ENCODE measurements at regions not wholly inside any gene's neighbourhood (a gene's known extent, or its start where the extent isn't known, plus 50 kb on each side); places are given as distances from the start of the nearest gene placed in this dataset.
"Not testable (repeated sequence)": the region's sequence is repeated elsewhere in the genome, so short reads cannot be mapped to it uniquely, and the experiment has no call there.

DNA sequence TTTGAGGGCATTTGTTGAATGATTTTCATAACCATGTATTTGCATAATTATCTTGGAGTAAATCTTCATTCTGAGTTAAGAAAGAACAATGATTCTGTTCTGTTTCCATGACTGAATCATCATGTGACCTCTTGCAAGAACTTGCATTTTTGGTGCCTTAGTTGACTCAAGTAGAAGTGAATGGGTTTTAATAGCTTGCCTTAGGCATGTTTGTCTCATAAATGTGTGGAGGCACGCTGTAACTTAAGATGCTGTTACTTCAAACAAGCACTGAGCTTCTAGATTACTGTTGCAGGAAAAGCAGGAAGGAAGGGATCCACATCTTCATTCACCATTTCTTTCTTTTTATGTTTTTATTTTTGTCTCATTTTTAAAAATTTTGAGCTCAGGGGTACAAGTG, 875.8 kb downstream of the PRIM2 start:
- not testable (repeated sequence) for DNase-seq (ENCODE audit: low spot score)

DNA sequence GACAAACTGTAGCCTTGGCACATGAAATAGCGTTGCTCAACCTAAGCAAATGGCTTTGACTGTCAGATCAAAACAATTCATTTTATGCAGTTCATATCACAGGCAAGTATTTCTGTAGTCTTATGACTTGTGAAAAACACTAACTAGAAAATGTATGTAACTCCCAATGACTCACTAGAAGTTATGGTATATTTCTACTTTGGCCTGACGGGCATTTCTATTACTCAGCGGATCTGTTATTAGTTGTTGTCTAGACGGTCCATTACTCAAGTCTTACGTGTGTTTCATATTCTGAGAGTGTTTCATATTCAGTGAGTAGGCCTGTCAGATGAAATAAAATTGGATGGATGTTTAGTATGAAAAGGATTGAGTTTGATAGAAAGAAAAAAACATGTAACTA, 880.9 kb downstream of the PRIM2 start:
- TF ChIP-seq, protein P1, sequence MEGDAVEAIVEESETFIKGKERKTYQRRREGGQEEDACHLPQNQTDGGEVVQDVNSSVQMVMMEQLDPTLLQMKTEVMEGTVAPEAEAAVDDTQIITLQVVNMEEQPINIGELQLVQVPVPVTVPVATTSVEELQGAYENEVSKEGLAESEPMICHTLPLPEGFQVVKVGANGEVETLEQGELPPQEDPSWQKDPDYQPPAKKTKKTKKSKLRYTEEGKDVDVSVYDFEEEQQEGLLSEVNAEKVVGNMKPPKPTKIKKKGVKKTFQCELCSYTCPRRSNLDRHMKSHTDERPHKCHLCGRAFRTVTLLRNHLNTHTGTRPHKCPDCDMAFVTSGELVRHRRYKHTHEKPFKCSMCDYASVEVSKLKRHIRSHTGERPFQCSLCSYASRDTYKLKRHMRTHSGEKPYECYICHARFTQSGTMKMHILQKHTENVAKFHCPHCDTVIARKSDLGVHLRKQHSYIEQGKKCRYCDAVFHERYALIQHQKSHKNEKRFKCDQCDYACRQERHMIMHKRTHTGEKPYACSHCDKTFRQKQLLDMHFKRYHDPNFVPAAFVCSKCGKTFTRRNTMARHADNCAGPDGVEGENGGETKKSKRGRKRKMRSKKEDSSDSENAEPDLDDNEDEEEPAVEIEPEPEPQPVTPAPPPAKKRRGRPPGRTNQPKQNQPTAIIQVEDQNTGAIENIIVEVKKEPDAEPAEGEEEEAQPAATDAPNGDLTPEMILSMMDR (IDR thresholded peaks at IDR 0.05; ENCODE audit: extremely low read depth, missing control alignments): no peak
- DNase-seq (ENCODE audit: low spot score): no peak

DNA sequence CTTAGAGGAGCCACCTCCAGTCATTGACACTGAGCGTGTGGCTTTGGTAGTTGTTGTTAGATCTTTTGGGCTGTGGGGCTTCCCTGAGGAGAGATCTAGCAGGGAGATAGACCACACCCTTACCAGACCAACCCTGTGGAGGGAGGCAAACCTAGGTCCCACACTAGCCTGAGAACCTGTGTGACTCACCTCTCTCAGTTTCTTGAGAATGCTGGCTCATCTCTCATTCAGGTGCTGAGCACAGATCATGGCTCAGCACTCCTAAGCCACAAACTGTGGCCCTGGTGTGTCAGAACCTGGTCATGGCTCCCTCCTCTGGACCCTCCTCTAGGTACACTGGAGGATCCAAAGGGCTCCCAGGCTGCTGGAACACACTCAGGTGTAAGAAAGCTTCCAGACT, 919.7 kb downstream of the PRIM2 start:
- DNase-seq (ENCODE audit: low spot score): not testable (repeated sequence)

DNA sequence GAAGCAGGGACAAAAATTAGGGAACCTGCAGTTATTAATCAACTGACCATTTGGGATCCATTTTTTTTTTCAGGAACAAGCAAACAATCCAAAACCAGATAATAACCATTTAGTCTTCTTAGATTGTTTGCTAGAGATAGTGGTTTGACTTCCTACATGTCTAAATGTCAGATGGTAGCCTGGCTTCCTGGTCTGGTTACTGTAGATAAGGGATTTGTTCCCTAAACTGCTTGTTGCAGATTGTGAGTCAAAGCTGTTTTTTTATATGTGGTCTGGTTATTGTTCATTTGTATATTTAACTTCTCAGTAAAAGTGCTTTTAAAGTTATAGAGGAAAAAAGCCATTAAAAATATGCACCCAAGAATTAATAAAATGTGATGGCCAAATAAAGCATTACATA, 921.0 kb downstream of the PRIM2 start:
- not testable (repeated sequence) for DNase-seq (ENCODE audit: low spot score)

DNA sequence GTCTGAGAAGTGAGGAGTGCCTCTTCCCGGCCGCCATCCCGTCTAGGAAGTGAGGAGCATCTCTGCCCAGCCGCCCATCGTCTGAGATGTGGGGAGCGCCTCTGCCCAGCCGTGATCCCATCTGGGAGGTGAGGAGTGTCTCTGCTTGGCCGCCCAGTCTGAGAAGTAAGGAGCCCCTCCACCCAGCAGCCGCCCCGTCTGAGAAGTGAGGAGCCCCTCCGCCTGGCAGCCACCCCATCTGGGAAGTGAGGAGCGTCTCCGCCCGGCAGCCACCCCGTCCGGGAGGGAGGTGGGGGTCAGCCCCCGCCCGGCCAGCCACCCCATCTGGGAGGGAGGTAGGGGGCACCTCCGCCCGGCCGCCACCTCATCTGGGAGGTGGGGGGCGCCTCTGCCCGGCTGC, 940.2 kb downstream of the PRIM2 start:
- DNase-seq (ENCODE audit: low spot score): not testable (repeated sequence)

DNA sequence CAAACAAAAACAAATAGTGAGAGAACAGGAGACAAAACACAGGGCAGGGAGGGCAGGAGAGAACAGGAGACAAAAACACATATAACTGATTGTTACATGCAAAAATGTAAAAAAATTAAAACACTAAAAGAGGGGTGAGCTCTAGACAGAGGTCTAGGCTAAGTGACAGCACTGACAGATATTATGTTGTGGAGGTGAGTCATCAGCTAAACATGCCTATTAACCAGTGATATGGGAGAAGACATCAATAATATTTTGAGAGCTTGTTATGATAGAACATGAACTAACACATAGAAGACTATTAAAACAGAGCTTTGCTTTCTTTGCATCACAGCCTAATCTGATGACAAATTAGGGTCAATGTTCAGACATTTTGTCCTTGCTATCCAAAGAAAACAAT, 972.7 kb downstream of the PRIM2 start:
- DNase-seq (ENCODE audit: low spot score): no peak
- TF ChIP-seq, protein P1 (IDR thresholded peaks at IDR 0.05; ENCODE audit: extremely low read depth, missing control alignments): no peak

DNA sequence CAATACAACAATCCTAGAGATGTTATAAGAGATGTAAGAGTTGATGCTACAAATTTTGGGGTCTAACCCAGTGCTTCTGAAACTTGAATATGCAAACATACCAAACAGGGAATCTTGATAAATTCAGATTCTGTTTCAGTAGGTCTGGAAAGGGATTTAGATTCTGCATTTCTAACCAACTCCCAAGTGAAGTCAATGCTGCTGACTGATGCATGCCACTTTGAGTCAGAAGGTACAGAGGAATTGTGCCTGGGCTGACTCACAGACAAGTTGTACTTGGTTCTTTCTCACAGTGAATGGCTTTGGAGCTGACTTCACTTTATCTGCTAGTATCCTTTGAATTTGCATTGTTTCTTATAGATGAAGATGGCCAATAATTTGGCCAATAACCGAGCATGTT, 973.9 kb downstream of the PRIM2 start:
- DNase-seq (ENCODE audit: low spot score): not testable (repeated sequence)

DNA sequence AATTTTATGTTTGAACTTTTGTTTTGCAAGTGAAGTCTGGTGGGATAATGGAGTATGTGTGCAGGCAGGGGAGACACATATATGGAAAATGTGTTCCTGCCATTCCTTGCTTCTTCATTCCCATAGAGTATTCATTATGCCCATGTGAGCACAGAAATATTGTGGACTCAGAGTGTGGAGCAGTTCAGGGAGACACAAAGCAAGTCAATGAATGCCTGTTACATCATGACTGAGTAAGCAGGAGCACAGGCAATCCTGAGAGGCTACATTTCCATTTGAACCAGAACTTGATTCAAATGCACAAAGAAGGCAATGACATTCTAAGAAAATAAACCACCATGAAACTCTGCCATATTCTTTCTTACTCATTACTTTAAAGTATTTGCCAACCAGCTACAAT, 990.5 kb downstream of the PRIM2 start:
- not testable (repeated sequence) for DNase-seq (ENCODE audit: low spot score)

DNA sequence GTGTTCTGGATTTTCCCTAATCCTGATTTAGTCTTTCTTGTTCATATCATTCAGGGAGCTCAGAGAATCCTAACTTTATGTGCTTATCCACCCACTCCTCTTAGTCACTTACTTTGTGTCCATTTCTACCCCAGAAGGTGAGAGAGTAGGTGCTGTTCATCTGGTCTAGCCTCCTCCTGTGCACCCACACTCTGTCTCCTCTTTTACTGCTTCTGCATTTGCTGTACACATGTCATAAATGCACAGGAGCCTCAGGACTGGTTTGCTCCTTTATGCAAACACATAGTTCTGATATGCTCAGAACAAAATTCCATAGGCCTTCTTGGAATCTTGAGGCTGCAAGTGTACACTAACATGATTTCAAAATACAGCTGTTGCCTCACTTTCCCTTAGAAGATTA, 1014.7 kb downstream of the PRIM2 start:
- not testable (repeated sequence) for DNase-seq (ENCODE audit: low spot score)

DNA sequence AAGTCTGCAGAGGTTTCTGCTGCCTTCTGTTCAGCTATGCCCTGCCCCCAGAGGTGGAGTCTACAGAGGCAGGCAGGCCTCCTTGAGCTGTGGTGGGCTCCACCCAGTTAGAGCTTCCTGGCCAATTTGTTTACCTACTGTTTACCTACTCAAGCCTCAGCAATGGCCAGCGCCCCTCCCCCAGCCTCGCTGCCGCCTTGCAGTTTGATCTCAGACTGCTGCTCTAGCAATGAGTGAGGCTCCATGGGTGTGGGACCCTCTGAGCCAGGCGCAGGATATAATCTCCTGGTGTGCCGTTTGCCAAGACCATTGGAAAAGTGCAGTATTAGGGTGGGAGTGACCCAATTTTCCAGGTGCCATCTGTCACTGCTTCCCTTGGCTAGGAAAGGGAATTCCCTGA, 1024.9 kb downstream of the PRIM2 start:
- not testable (repeated sequence) for DNase-seq (ENCODE audit: low spot score)

DNA sequence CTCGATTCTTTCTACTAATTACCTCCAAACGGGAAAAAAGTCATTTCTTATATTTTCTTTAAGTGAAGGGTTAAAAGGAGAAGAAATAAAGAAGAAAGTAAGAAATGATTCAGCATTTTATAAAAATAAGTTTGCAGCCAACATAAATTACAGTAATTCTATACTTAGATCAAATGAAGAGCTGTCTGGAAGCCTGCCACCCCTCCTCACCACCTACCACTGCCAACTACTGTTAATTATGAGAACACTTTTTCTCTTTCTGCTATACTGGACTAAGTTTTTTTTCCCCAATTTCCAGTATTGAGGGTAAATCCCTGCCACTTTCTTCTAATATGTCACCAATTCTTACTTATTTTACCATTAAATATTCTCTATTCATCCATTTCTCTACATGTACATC, 1030.1 kb downstream of the PRIM2 start:
- not testable (repeated sequence) for DNase-seq (ENCODE audit: low spot score)

DNA sequence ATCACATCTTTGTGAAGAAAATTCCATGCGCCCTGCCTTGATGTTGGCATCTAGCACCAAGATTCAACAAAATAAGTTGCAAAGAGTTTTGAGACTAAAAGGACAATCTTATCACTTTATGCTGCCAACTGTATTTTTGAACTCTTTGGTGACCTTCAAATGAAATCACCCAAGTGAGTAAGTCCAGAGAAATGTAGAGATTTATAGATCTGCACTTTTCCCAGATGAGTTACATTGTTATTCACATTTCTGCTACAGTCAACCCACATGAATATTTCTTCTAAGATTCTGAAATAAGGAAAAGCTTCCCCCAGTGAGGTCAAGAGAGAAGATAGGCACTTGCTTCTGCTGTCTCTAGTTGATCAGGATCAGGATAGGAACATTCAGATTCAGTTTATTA, 1034.2 kb downstream of the PRIM2 start:
- not testable (repeated sequence) for DNase-seq (ENCODE audit: low spot score)

DNA sequence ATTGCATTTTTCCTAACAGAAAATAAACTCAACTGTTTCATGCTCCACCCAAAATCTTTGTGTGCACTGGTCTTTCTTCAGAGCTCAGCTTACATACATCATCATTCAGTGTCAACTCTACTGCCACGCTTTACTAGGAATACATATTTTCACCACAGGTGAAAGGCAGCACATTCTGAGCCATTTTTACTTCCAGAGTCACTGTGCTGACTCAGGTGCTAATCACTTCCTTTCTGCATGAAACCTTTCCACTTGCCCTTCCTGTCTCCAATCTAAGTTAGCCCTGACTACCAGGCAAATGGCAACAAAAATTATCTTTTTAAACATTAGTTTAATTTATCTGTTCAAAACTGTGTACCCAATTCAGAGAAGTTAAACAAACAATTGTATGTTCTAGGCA, 1041.0 kb downstream of the PRIM2 start:
- not testable (repeated sequence) for DNase-seq (ENCODE audit: low spot score)

DNA sequence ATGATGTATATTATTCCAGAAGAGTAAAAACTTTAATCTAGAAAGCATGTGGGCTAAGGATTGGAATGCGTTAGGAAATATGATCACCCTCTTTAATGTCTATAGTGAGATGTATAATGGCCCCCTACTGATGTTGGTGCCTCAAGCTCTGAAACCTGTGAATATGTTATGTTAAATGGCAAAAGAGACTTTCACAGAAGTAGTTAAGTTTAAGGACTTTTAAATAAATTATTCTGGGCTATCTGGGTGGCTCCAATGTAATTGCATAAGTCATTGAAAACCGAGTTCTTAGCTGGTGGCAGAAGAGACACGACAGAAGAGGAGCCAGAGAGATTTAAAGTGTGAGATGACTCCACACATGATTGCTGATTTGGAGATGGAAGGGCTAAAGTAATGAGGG, 1048.4 kb downstream of the PRIM2 start:
- DNase-seq (ENCODE audit: low spot score): not testable (repeated sequence)

DNA sequence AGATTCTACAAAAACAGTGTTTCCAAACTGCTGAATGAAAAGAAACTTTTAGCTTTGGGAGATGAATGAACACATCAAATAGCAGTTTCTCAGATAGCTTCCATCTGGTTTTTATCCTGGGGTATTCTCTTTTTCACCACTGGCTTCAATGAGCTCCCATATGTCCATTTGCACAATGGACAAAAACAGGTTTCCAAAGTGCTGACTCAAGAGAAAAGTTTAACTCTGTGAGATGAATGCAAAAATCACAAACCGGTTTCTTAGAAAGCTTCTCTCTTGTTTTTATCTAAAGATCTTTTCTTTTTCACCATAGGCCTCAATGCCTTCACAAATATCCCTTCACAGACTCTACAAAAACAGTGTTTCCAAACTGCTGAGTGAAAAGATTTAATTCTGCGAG, 1089.2 kb downstream of the PRIM2 start:
- not testable (repeated sequence) for DNase-seq (ENCODE audit: low spot score)

DNA sequence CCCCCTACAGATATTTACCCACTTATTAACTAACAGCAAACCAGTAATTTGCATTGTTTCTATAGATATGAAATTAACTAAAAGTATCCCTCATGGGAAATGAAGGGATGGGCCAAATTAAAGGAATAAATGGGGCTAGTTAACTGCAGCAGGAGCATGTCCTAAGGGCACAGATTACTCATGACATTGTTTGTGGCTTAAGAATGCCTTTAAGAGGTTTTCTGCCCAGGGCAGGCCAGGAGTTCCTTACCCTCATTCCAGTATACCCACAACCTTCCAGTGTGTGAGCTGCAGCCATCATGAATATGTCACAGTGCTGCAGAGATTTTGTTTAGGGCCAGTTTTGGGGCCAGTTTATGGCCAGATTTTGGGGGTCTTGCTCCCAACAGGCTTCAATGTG, 1101.9 kb downstream of the PRIM2 start:
- no peak for DNase-seq (ENCODE audit: low spot score)
- TF ChIP-seq, protein P1 (IDR thresholded peaks at IDR 0.05; ENCODE audit: extremely low read depth, missing control alignments): no peak
